Stimulated activated CD4-positive, alpha-beta T cell treated with anti-CD3 and anti-CD28 coated beads, Interleukin-1b, Interleukin-23, amount 100 ng/mL, for 4 hours (primary cell): ENCODE measurements at regions not wholly inside any gene's neighbourhood (a gene's known extent, or its start where the extent isn't known, plus 50 kb on each side); places are given as distances from the start of the nearest gene placed in this dataset.
"Not testable (repeated sequence)": the region's sequence is repeated elsewhere in the genome, so short reads cannot be mapped to it uniquely, and the experiment has no call there.

Experiments
- DNase-seq, 2 donors: peaks; one replicate each; pipeline ENCODE4 v3.0.0-alpha.2; 2020; ENCODE audit warnings: low read depth in 2 of 2

- DNase-seq: no peak
These were observed 164.6 kb upstream of the THBS1 start for GRCh38 chr15:39416258-39416657.

GRCh38 chr15:39417366-39418134 lies 163.3 kb upstream of the THBS1 start:
- DNase-seq: no peak

GRCh38 chr15:39419651-39420050 lies 161.2 kb upstream of the THBS1 start:
- no peak for DNase-seq

- DNase-seq: not testable (repeated sequence)
These were observed 160.6 kb upstream of the THBS1 start for GRCh38 chr15:39420123-39420852.

- not testable (repeated sequence) for DNase-seq
These were observed 160.1 kb upstream of the THBS1 start for GRCh38 chr15:39420853-39421192.

- peak; percentile 40 to 50 for DNase-seq
These were observed 154.0 kb upstream of the THBS1 start for GRCh38 chr15:39426552-39427532.

GRCh38 chr15:39427705-39428104 lies 153.2 kb upstream of the THBS1 start:
- no peak for DNase-seq

GRCh38 chr15:39429898-39430357 lies 151.0 kb upstream of the THBS1 start:
- no peak for DNase-seq

- DNase-seq: no peak
These were observed 150.5 kb upstream of the THBS1 start for GRCh38 chr15:39430389-39430788.

GRCh38 chr15:39431376-39431775 lies 149.5 kb upstream of the THBS1 start:
- DNase-seq: no peak

GRCh38 chr15:39432026-39432425 lies 148.9 kb upstream of the THBS1 start:
- no peak for DNase-seq

- no peak for DNase-seq
These were observed 147.9 kb upstream of the THBS1 start for GRCh38 chr15:39432912-39433348.

- DNase-seq: no peak
These were observed 147.5 kb upstream of the THBS1 start for GRCh38 chr15:39433376-39433775.

GRCh38 chr15:39434163-39434562 lies 146.7 kb upstream of the THBS1 start:
- DNase-seq: no peak

- DNase-seq: no peak
These were observed 146.1 kb upstream of the THBS1 start for GRCh38 chr15:39434751-39435238.

- no peak for DNase-seq
These were observed 145.6 kb upstream of the THBS1 start for GRCh38 chr15:39435244-39435643.

- no peak for DNase-seq
These were observed 142.6 kb upstream of the THBS1 start for GRCh38 chr15:39438260-39438659.

- no peak for DNase-seq
These were observed 141.9 kb upstream of the THBS1 start for GRCh38 chr15:39438799-39439592.

- no peak for DNase-seq
These were observed 138.0 kb upstream of the THBS1 start for GRCh38 chr15:39442898-39443297.

- DNase-seq: no peak
These were observed 137.1 kb upstream of the THBS1 start for GRCh38 chr15:39443659-39444219.
